Suppressor macrophage treated with lipopolysaccharide for 4 hours (primary cell): ENCODE measurements at regions not wholly inside any gene's neighbourhood (a gene's known extent, or its start where the extent isn't known, plus 50 kb on each side); places are given as distances from the start of the nearest gene placed in this dataset.
A peak's percentile ranks its signal among the peaks of the same experiment; 100 is the strongest.

ENCODE experiments used
- DNase-seq: peaks from one replicate; pipeline ENCODE4 v3.0.0-alpha.2; 2020

- no peak for DNase-seq
Observed at GRCh38 chr12:107536613-107537012, 149.0 kb upstream of the PWP1 start.

- DNase-seq = no peak
Observed at GRCh38 chr12:107537464-107538119, 148.0 kb upstream of the PWP1 start.

- DNase-seq = peak; percentile 18
Observed at GRCh38 chr12:107539196-107539939, 146.2 kb upstream of the PWP1 start.

- no peak for DNase-seq
Observed at GRCh38 chr12:107541001-107541705, 144.4 kb upstream of the PWP1 start.

GRCh38 chr12:107543416-107543815, 142.2 kb upstream of the PWP1 start:
- DNase-seq = no peak

GRCh38 chr12:107543841-107544240, 141.8 kb upstream of the PWP1 start:
- no peak for DNase-seq

GRCh38 chr12:107544937-107545336, 140.7 kb upstream of the PWP1 start:
- DNase-seq = no peak

GRCh38 chr12:107545737-107546353, 139.8 kb upstream of the PWP1 start:
- no peak for DNase-seq

GRCh38 chr12:107547389-107547788, 138.2 kb upstream of the PWP1 start:
- DNase-seq = no peak

GRCh38 chr12:107549651-107550480, 135.7 kb upstream of the PWP1 start:
- no peak for DNase-seq

GRCh38 chr12:107551434-107551833, 134.2 kb upstream of the PWP1 start:
- DNase-seq = no peak

- no peak for DNase-seq
Observed at GRCh38 chr12:107552263-107552662, 133.3 kb upstream of the PWP1 start.

GRCh38 chr12:107553211-107553765, 132.3 kb upstream of the PWP1 start:
- DNase-seq = no peak

GRCh38 chr12:107554941-107555340, 130.7 kb upstream of the PWP1 start:
- DNase-seq = no peak

- DNase-seq = no peak
Observed at GRCh38 chr12:107557026-107557425, 128.6 kb upstream of the PWP1 start.

GRCh38 chr12:107557589-107558100, 128.0 kb upstream of the PWP1 start:
- no peak for DNase-seq

GRCh38 chr12:107558141-107558815, 127.3 kb upstream of the PWP1 start:
- no peak for DNase-seq

GRCh38 chr12:107558816-107559382, 126.7 kb upstream of the PWP1 start:
- no peak for DNase-seq

GRCh38 chr12:107560165-107560898, 125.3 kb upstream of the PWP1 start:
- DNase-seq = no peak

- no peak for DNase-seq
Observed at GRCh38 chr12:107560899-107561285, 124.7 kb upstream of the PWP1 start.
